ENCODE measurements at regions not wholly inside any gene's neighbourhood (a gene's known extent, or its start where the extent isn't known, plus 50 kb on each side); places are given as distances from the start of the nearest gene placed in this dataset.

GRCh38 chr15:29352402-29352801 is 82.8 kb upstream of the NSMCE3 start:
- intact Hi-C loops (cut with DNase I) = no loop called here
- H3K4me1 ChIP-seq = peaks cover 0 to 18% (median 12%) of the 10 kb centered on the region in 4 donors
- no peak for TF ChIP-seq EP300 (IDR thresholded peaks at IDR 0.05)
- TF ChIP-seq CTCF (IDR thresholded peaks at IDR 0.05) = no peak
- no peak for TF ChIP-seq POLR2AphosphoS5 (IDR thresholded peaks at IDR 0.05)
- TF ChIP-seq POLR2A (IDR thresholded peaks at IDR 0.05) = no peak
- H3K36me3 ChIP-seq = no peaks in the 10 kb centered on the region
- no peaks in the 10 kb centered on the region for H3K9me3 ChIP-seq
- no peaks in the 10 kb centered on the region for H3K27me3 ChIP-seq
- H3K4me3 ChIP-seq = no peak overlapping the region
- no peak overlapping the region for H3K27ac ChIP-seq
- DNase-seq = no peak
- 90 to 91% methylated on average over 10 of the region's 10 CpGs for whole genome bisulfite sequencing, 2 donors

- TF ChIP-seq POLR2A (IDR thresholded peaks at IDR 0.05) (no peak), EP300 (IDR thresholded peaks at IDR 0.05) (no peak), CTCF (IDR thresholded peaks at IDR 0.05) (no peak), POLR2AphosphoS5 (IDR thresholded peaks at IDR 0.05) (no peak)
- peaks cover 0 to 37% (median 30%) of the 10 kb centered on the region in 4 donors for H3K4me1 ChIP-seq
- H3K36me3 ChIP-seq = no peaks in the 10 kb centered on the region
- intact Hi-C loops (cut with DNase I) = loop anchor here (2.0 to 10.0 kb wide), 4 partner anchors 48 to 456 kb away; partner anchors contain the start of gene NSMCE3
- no peaks in the 10 kb centered on the region for H3K27me3 ChIP-seq
- H3K4me3 ChIP-seq = no peak overlapping the region
- DNase-seq = no peak
- peak overlapping the region in 3 of 4 donors; percentile 67 to 68 (median 68) for H3K27ac ChIP-seq
- WGBS, 2 donors = 91% methylated on average over 2 of the region's 2 CpGs
- H3K9me3 ChIP-seq = no peaks in the 10 kb centered on the region
Observed at GRCh38 chr15:29349196-29349595, 79.6 kb upstream of the NSMCE3 start.

- no peak overlapping the region for H3K4me3 ChIP-seq
- 63 to 84% methylated on average over 13 of the region's 13 CpGs for WGBS, 2 donors
- peak overlapping the region in 3 of 4 donors; percentile 67 to 68 (median 68) for H3K27ac ChIP-seq
- H3K9me3 ChIP-seq = no peaks in the 10 kb centered on the region
- DNase-seq = peak; percentile 89
- intact Hi-C loops (cut with DNase I) = loop anchor here (1.0 to 10.0 kb wide), 5 partner anchors 16 to 456 kb away; partner anchors contain the start of gene NSMCE3
- TF ChIP-seq EP300 (IDR thresholded peaks at IDR 0.05) (peak in 2 of 4 donors; percentile 7 to 58), CTCF (IDR thresholded peaks at IDR 0.05) (no peak), POLR2AphosphoS5 (IDR thresholded peaks at IDR 0.05) (peak; percentile 41 to 83 (median 77)), POLR2A (IDR thresholded peaks at IDR 0.05) (no peak)
- no peaks in the 10 kb centered on the region for H3K36me3 ChIP-seq
- no peaks in the 10 kb centered on the region for H3K27me3 ChIP-seq
- peaks cover 0 to 37% (median 30%) of the 10 kb centered on the region in 4 donors for H3K4me1 ChIP-seq
Observed at GRCh38 chr15:29348336-29348914, 78.8 kb upstream of the NSMCE3 start.

- Histone ChIP-seq H3K9me3 (no peaks in the 10 kb centered on the region), H3K27ac (peak overlapping the region in 2 of 4 donors; percentile 67 to 68), H3K27me3 (no peaks in the 10 kb centered on the region), H3K36me3 (no peaks in the 10 kb centered on the region), H3K4me1 (peaks cover 0 to 37% (median 30%) of the 10 kb centered on the region in 4 donors), H3K4me3 (no peak overlapping the region)
- DNase-seq = no peak
- intact Hi-C loops (cut with DNase I) = loop anchor here (5.0 to 10.0 kb wide), 3 partner anchors 50 to 458 kb away; no protein-coding TSS in a partner anchor
- WGBS, 2 donors = 78 to 86% methylated on average over 3 of the region's 3 CpGs
- no peak for TF ChIP-seq POLR2A (IDR thresholded peaks at IDR 0.05)
- no peak for TF ChIP-seq POLR2AphosphoS5 (IDR thresholded peaks at IDR 0.05)
- no peak for TF ChIP-seq EP300 (IDR thresholded peaks at IDR 0.05)
- no peak for TF ChIP-seq CTCF (IDR thresholded peaks at IDR 0.05)
Observed at GRCh38 chr15:29346998-29347397, 77.4 kb upstream of the NSMCE3 start.

All from sigmoid colon (tissue), 6 donors.